RWPE1 (cell line): ENCODE measurements at regions not wholly inside any gene's neighbourhood (a gene's known extent, or its start where the extent isn't known, plus 50 kb on each side); places are given as distances from the start of the nearest gene placed in this dataset.
"Not testable (repeated sequence)": the region's sequence is repeated elsewhere in the genome, so short reads cannot be mapped to it uniquely, and the experiment has no call there.

ENCODE experiments used
- CTCF ChIA-PET: fragments of 350-600 bp; sonication (Branson Sonifier 250); formaldehyde crosslinking; extraction: SDS; loops from one replicate; lab custom pipeline; 2021; lab: Yijun Ruan, JAX
- POLR2A ChIA-PET: fragments of 400-600 bp; formaldehyde crosslinking; extraction: SDS; loops from one replicate; lab custom pipeline; 2020; ENCODE audit warnings: antibody characterized with exemption; ENCODE audit not compliant: low non-redundant PET; lab: Yijun Ruan, JAX
- DNase-seq: peaks from one replicate; pipeline ENCODE4 v3.0.0; 2012; ENCODE audit warnings: low spot score
- H3K27ac ChIP-seq: fragments of 450-650 bp; 2 replicates; pipeline ENCODE4 v1.5.1; 2017
- CTCF ChIP-seq: fragments of 450-650 bp; conservative IDR thresholded peaks from 2 replicates; pipeline ENCODE4 v1.5.1; 2017; ENCODE audit warnings: low read depth, mild to moderate bottlenecking

GRCh38 chr1:5769760-5770159 lies 222.5 kb downstream of the NPHP4 start:
- TF ChIP-seq CTCF: no peak
- POLR2A ChIA-PET: no interaction called here
- CTCF ChIA-PET: no interaction called here
- H3K27ac ChIP-seq: no peak overlapping the region
- no peak for DNase-seq

GRCh38 chr1:5769146-5769545 lies 223.1 kb downstream of the NPHP4 start:
- TF ChIP-seq CTCF: no peak
- no peak overlapping the region for H3K27ac ChIP-seq
- ChIA-PET CTCF (no interaction called here), POLR2A (no interaction called here)
- DNase-seq: no peak

GRCh38 chr1:5768014-5768413 lies 224.2 kb downstream of the NPHP4 start:
- no peak for TF ChIP-seq CTCF
- ChIA-PET POLR2A (no interaction called here), CTCF (no interaction called here)
- H3K27ac ChIP-seq: no peak overlapping the region
- DNase-seq: no peak

- CTCF ChIA-PET: interaction anchor here (0.7 kb wide), 1 partner anchor 480 kb away, joined by 4 read pairs; no protein-coding TSS in a partner anchor
- POLR2A ChIA-PET: not testable (repeated sequence)
These were observed 225.2 kb downstream of the NPHP4 start for GRCh38 chr1:5766996-5767395.

DNA sequence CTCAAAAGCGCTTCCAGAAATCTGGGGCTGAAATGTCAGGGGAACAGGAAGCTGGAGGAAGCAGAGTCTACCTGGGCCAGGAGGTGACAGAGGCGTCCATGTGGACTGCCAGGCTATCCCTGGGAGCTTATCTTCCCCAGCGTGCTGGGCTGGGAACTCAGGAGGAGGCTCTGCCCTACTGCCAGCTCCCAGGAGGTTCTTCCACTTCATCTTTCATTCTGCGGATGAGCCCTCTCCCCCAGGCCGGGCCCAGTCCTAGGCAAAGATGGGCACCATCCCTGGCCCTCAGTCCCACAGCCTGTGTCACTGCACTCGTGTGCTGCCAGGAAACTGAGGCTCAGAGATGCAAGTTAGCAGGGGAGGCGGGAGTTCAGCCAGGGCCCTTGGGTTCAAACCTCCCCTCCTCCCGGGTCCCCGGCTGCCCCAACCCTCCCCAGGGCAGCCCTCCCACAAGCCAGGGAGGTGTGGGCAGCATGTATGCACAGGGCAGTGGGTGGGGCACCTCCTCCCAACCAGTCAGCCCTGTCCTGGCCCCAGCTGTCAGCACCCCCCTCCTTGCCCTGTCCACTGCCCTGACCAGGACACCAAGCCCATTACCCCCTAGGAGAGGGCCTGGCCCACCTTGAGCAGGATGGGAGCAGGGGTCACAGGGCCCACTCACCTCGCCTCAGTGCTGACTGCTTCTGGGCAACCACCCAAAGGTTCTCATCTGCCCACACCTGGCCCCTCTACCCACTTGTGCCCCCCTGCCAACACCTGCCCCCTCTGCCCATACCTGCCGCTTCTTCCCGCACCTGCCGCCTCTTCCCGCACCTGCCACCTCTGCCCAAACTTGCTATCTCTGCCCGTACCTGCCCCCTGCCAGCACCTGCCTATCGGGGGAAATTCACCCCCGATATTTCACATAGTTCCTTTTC lies 226.0 kb downstream of the NPHP4 start:
- H3K27ac ChIP-seq: no peak overlapping the region
- DNase-seq: no peak
- ChIA-PET POLR2A (no interaction called here), CTCF (interaction anchor here (0.5 to 0.7 kb wide), 2 partner anchors 252 to 481 kb away, joined by 3 to 4 read pairs; no protein-coding TSS in a partner anchor)
- TF ChIP-seq CTCF: no peak

More at GRCh38 chr1:5766996-5767395, 225.2 kb downstream of the NPHP4 start:
- not testable (repeated sequence) for H3K27ac ChIP-seq, DNase-seq

DNA sequence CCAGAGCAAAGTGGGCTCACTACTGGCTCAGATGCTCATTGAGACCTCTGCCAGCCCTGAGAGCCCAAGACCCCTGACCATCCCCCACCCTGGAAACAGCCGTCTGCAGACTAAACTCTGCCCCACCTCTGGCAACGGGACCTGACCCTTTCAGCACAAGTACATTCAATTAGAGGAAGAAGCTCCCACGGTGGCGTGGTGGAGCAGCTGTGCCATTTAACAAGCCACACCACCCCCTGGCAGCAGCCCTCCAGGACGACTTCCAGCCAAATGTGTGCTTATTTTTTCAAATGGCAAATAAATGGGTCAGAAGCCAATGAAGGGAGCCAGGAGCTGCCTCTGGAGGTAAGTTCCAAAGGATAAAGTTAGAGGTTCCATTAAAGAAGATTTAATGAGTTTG lies 226.7 kb downstream of the NPHP4 start:
- H3K27ac ChIP-seq: no peak overlapping the region
- TF ChIP-seq CTCF: no peak
- ChIA-PET POLR2A (no interaction called here), CTCF (interaction anchor here (0.5 kb wide), 1 partner anchor 251 kb away, joined by 3 read pairs; no protein-coding TSS in a partner anchor)
- no peak for DNase-seq

DNA sequence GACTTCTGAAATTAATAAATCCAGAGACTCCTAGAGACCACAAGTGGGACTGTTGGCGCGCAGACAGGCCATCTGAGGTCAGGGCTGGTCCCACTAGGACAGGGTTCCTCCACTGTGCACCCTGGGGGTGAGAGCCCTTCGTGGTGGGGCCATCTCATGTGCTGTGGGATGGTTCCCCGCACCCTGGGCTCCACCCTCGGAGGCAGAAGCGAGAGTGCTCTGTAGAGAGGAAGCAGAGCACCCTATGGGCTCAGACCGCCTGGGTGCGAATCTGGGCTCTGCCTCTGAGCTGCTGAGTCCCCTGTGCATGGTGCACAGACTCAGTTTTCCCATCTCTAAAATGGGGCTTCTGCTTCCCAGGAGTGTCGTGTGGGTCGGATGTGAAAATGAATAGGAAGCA lies 227.3 kb downstream of the NPHP4 start:
- ChIA-PET POLR2A (no interaction called here), CTCF (no interaction called here)
- TF ChIP-seq CTCF: no peak
- DNase-seq: no peak
- no peak overlapping the region for H3K27ac ChIP-seq
